GM12892 (cell line): ENCODE measurements at regions not wholly inside any gene's neighbourhood (a gene's known extent, or its start where the extent isn't known, plus 50 kb on each side); places are given as distances from the start of the nearest gene placed in this dataset.

Experiments used
- POLR2A ChIP-seq: IDR thresholded peaks from 2 replicates; pipeline ENCODE4 v1.6.1; 2011; ENCODE audit warnings: low read depth, low read length, control low read depth
- POLR2AphosphoS5 ChIP-seq: IDR thresholded peaks from 2 replicates; pipeline ENCODE4 v1.6.1; 2011; ENCODE audit warnings: low read depth, low read length, control low read depth
- TAF1 ChIP-seq: IDR thresholded peaks from 2 replicates; pipeline ENCODE4 v1.6.1; 2011; ENCODE audit warnings: low read depth, mild to moderate bottlenecking, control low read depth, low read length, borderline replicate concordance

GRCh38 chr2:190117305-190117704, 54.8 kb upstream of the MSTN start:
- TF ChIP-seq POLR2A (no peak), TAF1 (no peak), POLR2AphosphoS5 (no peak)
